Keratinocyte (primary cell): ENCODE measurements at regions not wholly inside any gene's neighbourhood (a gene's known extent, or its start where the extent isn't known, plus 50 kb on each side); places are given as distances from the start of the nearest gene placed in this dataset.

ENCODE experiments used
- DNase-seq: peaks from one replicate; pipeline ENCODE4 v3.0.0-alpha.2; 2011; ENCODE audit warnings: low read depth, missing footprints, low spot score
- FAIRE-seq: peaks from 2 replicates; lab custom pipeline; 2011; peaks lifted over from hg19 to GRCh38; lab: Jason Lieb, UNC
- H2AFZ ChIP-seq: 2 replicates; pipeline ENCODE4 v1.6.0; 2012; ENCODE audit warnings: low read length, control low read depth, inconsistent platforms; ENCODE audit not compliant: control insufficient read depth
- H3K27ac ChIP-seq: 2 replicates; pipeline ENCODE4 v1.5.1; 2011; ENCODE audit warnings: low read length; ENCODE audit not compliant: control insufficient read depth, insufficient read depth
- H3K27me3 ChIP-seq: 3 replicates; pipeline ENCODE4 v1.6.0; 2011; ENCODE audit warnings: low read length; ENCODE audit not compliant: control insufficient read depth, insufficient read depth; ENCODE audit errors: extremely low read depth
- H3K36me3 ChIP-seq, 2 experiments: 2 replicates in 1 of 2; 3 replicates in 1 of 2; pipeline ENCODE4 v1.5.1; 2011; ENCODE audit warnings: low read length in 2 of 2, mild to moderate bottlenecking in 1 of 2; ENCODE audit not compliant: control insufficient read depth in 2 of 2, insufficient read depth in 2 of 2; ENCODE audit errors: extremely low read depth in 1 of 2
- H3K4me1 ChIP-seq: 3 replicates; pipeline ENCODE4 v1.5.1; 2011; ENCODE audit warnings: low read length; ENCODE audit not compliant: control insufficient read depth, insufficient read depth; ENCODE audit errors: extremely low read depth
- H3K4me2 ChIP-seq: 3 replicates; pipeline ENCODE4 v1.6.0; 2011; ENCODE audit warnings: low read depth, low read length; ENCODE audit not compliant: control insufficient read depth, insufficient read depth; ENCODE audit errors: extremely low read depth
- H3K4me3 ChIP-seq, 3 experiments: fragments of 200-600 bp in 1 of 3; sonication (generic) in 1 of 3; 2 replicates in 2 of 3; 3 replicates in 1 of 3; pipeline ENCODE4 v1.5.1; 2011 to 2016; ENCODE audit warnings: low read length in 3 of 3, mild to moderate bottlenecking in 3 of 3, control low read depth in 2 of 3, inconsistent platforms in 1 of 3, low read depth in 1 of 3, mixed read lengths in 1 of 3, mixed run types in 1 of 3, moderate library complexity in 1 of 3; ENCODE audit not compliant: control insufficient read depth in 2 of 3, insufficient read depth in 2 of 3; ENCODE audit errors: extremely low read depth in 1 of 3
- H3K79me2 ChIP-seq: 2 replicates; pipeline ENCODE4 v1.6.0; 2012; ENCODE audit warnings: low read length; ENCODE audit not compliant: control insufficient read depth, insufficient read depth
- H3K9ac ChIP-seq: 3 replicates; pipeline ENCODE4 v1.6.0; 2011; ENCODE audit warnings: low read length; ENCODE audit not compliant: control insufficient read depth, insufficient read depth; ENCODE audit errors: extremely low read depth
- H3K9me1 ChIP-seq: 3 replicates; pipeline ENCODE4 v1.6.0; 2011; ENCODE audit warnings: low read length; ENCODE audit not compliant: control insufficient read depth, insufficient read depth; ENCODE audit errors: extremely low read depth
- H3K9me3 ChIP-seq: 2 replicates; pipeline ENCODE4 v1.5.1; 2012; ENCODE audit warnings: low read depth, low read length; ENCODE audit not compliant: control insufficient read depth
- H4K20me1 ChIP-seq: 3 replicates; pipeline ENCODE4 v1.6.0; 2011; ENCODE audit warnings: low read length; ENCODE audit not compliant: control insufficient read depth, insufficient read depth; ENCODE audit errors: extremely low read depth
- CTCF ChIP-seq, 3 experiments: IDR thresholded peaks in 1 of 3; conservative IDR thresholded peaks in 1 of 3; optimal IDR thresholded peaks in 1 of 3; 2 replicates in 2 of 3; 3 replicates in 1 of 3; pipeline versions ENCODE3 to v1.5.1; 2011; ENCODE audit warnings: low read length in 3 of 3, mild to moderate bottlenecking in 3 of 3, moderate library complexity in 2 of 3, control low read depth in 1 of 3, inconsistent platforms in 1 of 3; ENCODE audit not compliant: insufficient read depth in 2 of 3; ENCODE audit errors: extremely low read depth in 1 of 3
- EZH2 ChIP-seq: IDR thresholded peaks from one replicate; pipeline ENCODE4 v1.6.1; 2012; ENCODE audit warnings: inconsistent platforms, mild to moderate bottlenecking, low read length, moderate library complexity
- dilution Hi-C: fragments of 300-500 bp; cut with MboI; formaldehyde crosslinking; loops from one replicate; pipeline ENCODE4 v1.7.0; 2020; ENCODE audit warnings: low sequenced_read_pairs; ENCODE audit not compliant: extremely low pct_ligation_motif_present

GRCh38 chr14:38593476-38593875, 337.6 kb upstream of the CLEC14A start:
- H3K4me2 ChIP-seq = no peak overlapping the region
- no peaks in the 10 kb centered on the region for H3K79me2 ChIP-seq
- H3K27me3 ChIP-seq = no peaks in the 10 kb centered on the region
- H3K4me3 ChIP-seq = no peak overlapping the region
- no peaks in the 10 kb centered on the region for H3K36me3 ChIP-seq
- H3K9me3 ChIP-seq = no peaks in the 10 kb centered on the region
- DNase-seq (no peak), FAIRE-seq (no peak)
- no peaks in the 10 kb centered on the region for H3K4me1 ChIP-seq
- no peak overlapping the region for H2AFZ ChIP-seq
- H4K20me1 ChIP-seq = no peaks in the 10 kb centered on the region
- dilution Hi-C loops = no loop called here
- H3K27ac ChIP-seq = no peak overlapping the region
- H3K9ac ChIP-seq = no peak overlapping the region
- H3K9me1 ChIP-seq = no peaks in the 10 kb centered on the region
- TF ChIP-seq EZH2 = no peak
- TF ChIP-seq CTCF (optimal IDR thresholded peaks at IDR 0.05 in 1 of 3, IDR thresholded peaks at IDR 0.05 in 1 of 3, conservative IDR thresholded peaks at IDR 0.05 in 1 of 3; ENCODE audit: extremely low read depth in 1 of 3, insufficient read depth in 2 of 3, low read length in 3 of 3) = no peak

DNA sequence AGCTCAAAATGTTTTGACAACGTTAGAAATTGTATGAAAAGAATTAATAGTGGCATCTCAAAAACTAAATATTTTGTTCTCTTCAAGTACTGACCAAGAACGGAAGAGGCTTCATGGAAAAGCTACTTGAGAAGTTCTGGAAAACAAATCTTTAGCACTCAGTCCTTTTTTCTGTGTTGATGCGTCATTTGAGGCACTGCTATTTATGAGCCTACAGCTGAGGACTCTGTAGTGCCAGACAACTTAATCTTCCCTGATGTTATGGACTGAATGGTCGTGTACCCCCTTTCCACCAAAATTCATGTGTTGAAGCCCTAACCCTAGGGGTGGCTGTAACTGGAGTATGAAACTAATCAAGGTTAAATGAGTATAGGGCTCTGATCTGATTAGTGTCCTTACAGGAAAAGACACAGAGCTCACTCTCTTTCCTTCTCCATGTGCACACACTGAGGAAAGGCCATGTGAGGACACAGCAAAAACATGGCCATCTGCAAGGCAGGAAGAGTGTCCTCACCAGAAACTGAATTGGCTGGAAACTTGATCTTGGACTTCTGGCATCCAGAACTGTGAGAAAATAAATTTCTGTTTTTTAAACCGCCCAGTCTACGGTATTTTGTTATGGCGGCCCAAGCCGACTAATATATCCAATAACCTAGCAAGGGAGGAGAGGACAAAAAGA, 337.0 kb upstream of the CLEC14A start:
- Histone ChIP-seq H3K27ac (no peak overlapping the region), H3K9me1 (no peaks in the 10 kb centered on the region), H3K27me3 (no peaks in the 10 kb centered on the region), H4K20me1 (no peaks in the 10 kb centered on the region), H3K4me1 (no peaks in the 10 kb centered on the region), H3K4me3 (no peak overlapping the region), H3K9ac (no peak overlapping the region), H2AFZ (no peak overlapping the region), H3K9me3 (no peaks in the 10 kb centered on the region), H3K79me2 (no peaks in the 10 kb centered on the region), H3K4me2 (no peak overlapping the region), H3K36me3 (no peaks in the 10 kb centered on the region)
- DNase-seq (no peak), FAIRE-seq (no peak)
- TF ChIP-seq EZH2 = no peak
- no peak for TF ChIP-seq CTCF (optimal IDR thresholded peaks at IDR 0.05 in 1 of 3, IDR thresholded peaks at IDR 0.05 in 1 of 3, conservative IDR thresholded peaks at IDR 0.05 in 1 of 3; ENCODE audit: extremely low read depth in 1 of 3, insufficient read depth in 2 of 3, low read length in 3 of 3)
- dilution Hi-C loops = no loop called here
